ENCODE measurements at regions not wholly inside any gene's neighbourhood (a gene's known extent, or its start where the extent isn't known, plus 50 kb on each side); places are given as distances from the start of the nearest gene placed in this dataset.
"Not testable (repeated sequence)": the region's sequence is repeated elsewhere in the genome, so short reads cannot be mapped to it uniquely, and the experiment has no call there.

GRCh38 chr4:138367942-138368341, 125.8 kb upstream of the SLC7A11 start:
- Histone ChIP-seq H3K27me3 (ENCODE audit: control insufficient read depth, insufficient read depth, low read length) (no peaks in the 10 kb centered on the region), H3K4me3 (ENCODE audit: low read depth, low read length) (no peak overlapping the region)
- DNase-seq (ENCODE audit: low read depth in 4 of 6, low spot score in 6 of 6) = peak in 1 of 6 donors; percentile 66

DNA sequence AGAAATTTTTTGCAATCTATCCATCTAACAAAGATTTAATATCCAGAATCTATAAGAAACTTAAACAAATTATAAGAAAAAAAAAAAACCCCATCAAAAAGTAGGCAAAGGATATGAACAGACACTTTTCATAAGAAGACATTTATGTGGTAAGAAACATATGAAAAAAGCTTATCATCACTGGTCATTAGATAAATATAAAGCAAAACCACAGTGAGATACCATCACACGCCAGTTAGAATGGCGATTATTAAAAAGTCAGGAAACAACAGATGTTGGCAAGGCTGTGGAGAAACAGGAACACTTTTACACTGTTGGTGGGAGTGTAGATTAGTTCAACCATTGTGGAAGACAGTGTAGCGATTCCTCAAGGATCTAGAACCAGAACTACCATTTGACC, 110.3 kb upstream of the SLC7A11 start:
- not testable (repeated sequence) for H3K27ac ChIP-seq (ENCODE audit: low read depth, low read length)
- 86% methylated on average over 1 of the region's 3 CpGs for WGBS (ENCODE audit: insufficient coverage)

More at GRCh38 chr4:138367942-138368341, 125.8 kb upstream of the SLC7A11 start:
- Histone ChIP-seq H3K4me1 (ENCODE audit: control insufficient read depth, insufficient read depth, low read length) (no peaks in the 10 kb centered on the region), H3K27ac (ENCODE audit: low read depth, low read length) (peak overlapping the region; percentile 43), H3K36me3 (ENCODE audit: control insufficient read depth, insufficient read depth, low read length) (no peaks in the 10 kb centered on the region), H3K9me3 (ENCODE audit: control insufficient read depth, insufficient read depth, low read length) (no peaks in the 10 kb centered on the region)

DNA sequence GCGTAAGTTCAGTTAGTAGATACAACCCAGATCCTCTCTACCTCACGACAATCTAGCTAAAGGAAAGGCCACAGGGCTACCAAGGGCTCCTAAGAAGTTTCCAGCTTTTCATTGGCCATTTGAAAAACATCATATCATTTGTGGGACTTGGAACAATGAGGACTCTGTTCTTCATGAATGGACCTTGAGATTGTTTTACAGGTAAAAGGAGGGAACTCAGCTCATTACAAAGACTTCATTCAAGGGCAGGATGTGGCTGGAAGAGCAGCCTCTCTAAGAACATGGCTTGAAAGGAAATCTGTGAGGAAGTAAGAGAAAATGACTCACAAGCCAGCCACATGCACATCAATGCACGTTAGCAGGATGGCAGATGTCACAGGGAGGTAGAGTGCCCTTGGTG, 105.9 kb upstream of the SLC7A11 start:
- Histone ChIP-seq H3K9me3 (ENCODE audit: control insufficient read depth, insufficient read depth, low read length) (no peaks in the 10 kb centered on the region), H3K4me1 (ENCODE audit: control insufficient read depth, insufficient read depth, low read length) (no peaks in the 10 kb centered on the region), H3K36me3 (ENCODE audit: control insufficient read depth, insufficient read depth, low read length) (no peaks in the 10 kb centered on the region), H3K27ac (ENCODE audit: low read depth, low read length) (no peak overlapping the region), H3K27me3 (ENCODE audit: control insufficient read depth, insufficient read depth, low read length) (no peaks in the 10 kb centered on the region), H3K4me3 (ENCODE audit: low read depth, low read length) (no peak overlapping the region)
- no CpG with 5 or more reads among the region's 3 CpGs for WGBS (ENCODE audit: insufficient coverage)
- no peak for DNase-seq (ENCODE audit: low read depth in 4 of 6, low spot score in 6 of 6)

More for the DNA sequence above, 110.3 kb upstream of the SLC7A11 start:
- H3K27me3 ChIP-seq (ENCODE audit: control insufficient read depth, insufficient read depth, low read length); H3K36me3 ChIP-seq (ENCODE audit: control insufficient read depth, insufficient read depth, low read length); H3K4me3 ChIP-seq (ENCODE audit: low read depth, low read length); H3K9me3 ChIP-seq (ENCODE audit: control insufficient read depth, insufficient read depth, low read length); DNase-seq (ENCODE audit: low read depth in 4 of 6, low spot score in 6 of 6); H3K4me1 ChIP-seq (ENCODE audit: control insufficient read depth, insufficient read depth, low read length): not testable (repeated sequence)

DNA sequence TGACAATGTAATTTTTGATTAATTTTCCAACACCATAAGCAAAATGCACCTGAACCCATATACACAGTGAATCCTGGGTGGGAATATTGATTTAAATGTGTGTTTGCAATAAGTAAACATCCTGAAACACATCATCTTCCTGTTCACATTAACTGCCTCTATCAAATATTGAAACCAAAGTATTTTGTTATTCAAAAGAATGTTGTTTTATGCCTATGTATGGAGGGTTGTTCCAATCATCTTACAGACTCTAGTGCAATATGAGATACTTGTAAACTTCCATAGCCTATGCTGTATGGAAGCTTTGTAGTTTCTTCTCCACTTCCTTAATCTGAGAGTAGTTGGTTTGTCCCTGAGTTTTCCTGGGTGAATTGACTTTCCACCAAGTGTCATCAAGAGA, 105.4 kb upstream of the SLC7A11 start:
- no peaks in the 10 kb centered on the region for H3K9me3 ChIP-seq (ENCODE audit: control insufficient read depth, insufficient read depth, low read length)
- H3K27me3 ChIP-seq (ENCODE audit: control insufficient read depth, insufficient read depth, low read length) = no peaks in the 10 kb centered on the region
- no peak for DNase-seq (ENCODE audit: low read depth in 4 of 6, low spot score in 6 of 6)
- H3K36me3 ChIP-seq (ENCODE audit: control insufficient read depth, insufficient read depth, low read length) = no peaks in the 10 kb centered on the region
- no peak overlapping the region for H3K4me3 ChIP-seq (ENCODE audit: low read depth, low read length)
- no peak overlapping the region for H3K27ac ChIP-seq (ENCODE audit: low read depth, low read length)
- no peaks in the 10 kb centered on the region for H3K4me1 ChIP-seq (ENCODE audit: control insufficient read depth, insufficient read depth, low read length)

DNA sequence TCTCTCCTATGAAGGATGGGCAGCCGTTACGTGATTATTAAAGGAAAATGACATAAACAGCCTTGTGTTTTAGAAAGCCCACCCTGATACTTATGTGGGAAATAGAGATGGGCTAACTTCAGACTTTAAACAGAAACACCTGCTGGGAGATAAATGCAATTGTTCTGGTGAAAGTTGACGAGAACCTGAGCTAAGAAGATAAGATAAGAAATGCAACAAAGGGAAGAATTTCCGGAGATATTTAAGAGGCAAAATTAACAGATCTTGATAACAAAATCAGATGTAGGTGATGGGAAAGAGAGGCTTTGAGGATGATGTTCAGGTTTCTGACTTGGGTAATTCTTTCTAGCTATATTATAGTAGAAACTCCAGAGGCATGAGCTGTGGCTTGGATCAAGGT, 102.7 kb upstream of the SLC7A11 start:
- Histone ChIP-seq H3K4me1 (ENCODE audit: control insufficient read depth, insufficient read depth, low read length) (no peaks in the 10 kb centered on the region), H3K27ac (ENCODE audit: low read depth, low read length) (no peak overlapping the region), H3K36me3 (ENCODE audit: control insufficient read depth, insufficient read depth, low read length) (no peaks in the 10 kb centered on the region), H3K9me3 (ENCODE audit: control insufficient read depth, insufficient read depth, low read length) (no peaks in the 10 kb centered on the region), H3K4me3 (ENCODE audit: low read depth, low read length) (no peak overlapping the region), H3K27me3 (ENCODE audit: control insufficient read depth, insufficient read depth, low read length) (no peaks in the 10 kb centered on the region)
- WGBS (ENCODE audit: insufficient coverage) = 89% methylated on average over 1 of the region's 4 CpGs
- no peak for DNase-seq (ENCODE audit: low read depth in 4 of 6, low spot score in 6 of 6)

- no peak overlapping the region for H3K27ac ChIP-seq (ENCODE audit: low read depth, low read length)
- no peaks in the 10 kb centered on the region for H3K4me1 ChIP-seq (ENCODE audit: control insufficient read depth, insufficient read depth, low read length)
- H3K4me3 ChIP-seq (ENCODE audit: low read depth, low read length) = no peak overlapping the region
- no peak for DNase-seq (ENCODE audit: low read depth in 4 of 6, low spot score in 6 of 6)
- H3K27me3 ChIP-seq (ENCODE audit: control insufficient read depth, insufficient read depth, low read length) = no peaks in the 10 kb centered on the region
- no CpG with 5 or more reads among the region's 1 CpG for WGBS (ENCODE audit: insufficient coverage)
- no peaks in the 10 kb centered on the region for H3K9me3 ChIP-seq (ENCODE audit: control insufficient read depth, insufficient read depth, low read length)
- no peaks in the 10 kb centered on the region for H3K36me3 ChIP-seq (ENCODE audit: control insufficient read depth, insufficient read depth, low read length)
Measured at GRCh38 chr4:138344054-138344453, 101.9 kb upstream of the SLC7A11 start.

GRCh38 chr4:138341739-138342415, 99.7 kb upstream of the SLC7A11 start:
- Histone ChIP-seq H3K36me3 (ENCODE audit: control insufficient read depth, insufficient read depth, low read length) (no peaks in the 10 kb centered on the region), H3K27me3 (ENCODE audit: control insufficient read depth, insufficient read depth, low read length) (no peaks in the 10 kb centered on the region), H3K4me1 (ENCODE audit: control insufficient read depth, insufficient read depth, low read length) (no peaks in the 10 kb centered on the region), H3K27ac (ENCODE audit: low read depth, low read length) (no peak overlapping the region), H3K9me3 (ENCODE audit: control insufficient read depth, insufficient read depth, low read length) (no peaks in the 10 kb centered on the region), H3K4me3 (ENCODE audit: low read depth, low read length) (no peak overlapping the region)
- 94% methylated on average over 2 of the region's 3 CpGs for WGBS (ENCODE audit: insufficient coverage)
- no peak for DNase-seq (ENCODE audit: low read depth in 4 of 6, low spot score in 6 of 6)

DNA sequence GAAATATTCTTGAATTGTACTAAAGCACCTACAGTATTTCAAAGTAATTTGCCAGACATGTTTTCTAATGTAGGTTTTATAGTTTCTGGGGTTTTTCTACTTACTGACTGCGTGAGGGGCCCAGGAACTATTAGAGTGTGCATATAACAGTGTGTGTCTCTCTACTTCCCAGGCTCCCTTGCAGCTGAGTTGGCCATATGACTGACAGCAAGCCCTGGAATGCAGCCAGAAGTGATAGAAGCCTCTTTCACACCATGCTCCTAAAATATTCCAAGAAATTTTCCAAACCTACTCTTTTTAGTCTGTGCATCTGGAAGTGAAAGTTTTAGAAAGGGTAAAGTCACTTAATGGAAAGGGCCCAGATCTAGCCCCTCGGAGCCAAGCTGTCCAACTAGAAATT, 96.7 kb upstream of the SLC7A11 start:
- Histone ChIP-seq H3K27ac (ENCODE audit: low read depth, low read length) (no peak overlapping the region), H3K27me3 (ENCODE audit: control insufficient read depth, insufficient read depth, low read length) (no peaks in the 10 kb centered on the region), H3K4me1 (ENCODE audit: control insufficient read depth, insufficient read depth, low read length) (no peaks in the 10 kb centered on the region), H3K4me3 (ENCODE audit: low read depth, low read length) (no peak overlapping the region), H3K36me3 (ENCODE audit: control insufficient read depth, insufficient read depth, low read length) (no peaks in the 10 kb centered on the region), H3K9me3 (ENCODE audit: control insufficient read depth, insufficient read depth, low read length) (no peaks in the 10 kb centered on the region)
- WGBS (ENCODE audit: insufficient coverage) = 90% methylated on average over 2 of the region's 2 CpGs
- DNase-seq (ENCODE audit: low read depth in 4 of 6, low spot score in 6 of 6) = no peak

GRCh38 chr4:138338222-138338621, 96.1 kb upstream of the SLC7A11 start:
- not testable (repeated sequence) for H3K36me3 ChIP-seq (ENCODE audit: control insufficient read depth, insufficient read depth, low read length); H3K27me3 ChIP-seq (ENCODE audit: control insufficient read depth, insufficient read depth, low read length); H3K4me3 ChIP-seq (ENCODE audit: low read depth, low read length); DNase-seq (ENCODE audit: low read depth in 4 of 6, low spot score in 6 of 6); H3K27ac ChIP-seq (ENCODE audit: low read depth, low read length); H3K9me3 ChIP-seq (ENCODE audit: control insufficient read depth, insufficient read depth, low read length); H3K4me1 ChIP-seq (ENCODE audit: control insufficient read depth, insufficient read depth, low read length)
- WGBS (ENCODE audit: insufficient coverage) = 100% methylated on average over 6 of the region's 6 CpGs

DNA sequence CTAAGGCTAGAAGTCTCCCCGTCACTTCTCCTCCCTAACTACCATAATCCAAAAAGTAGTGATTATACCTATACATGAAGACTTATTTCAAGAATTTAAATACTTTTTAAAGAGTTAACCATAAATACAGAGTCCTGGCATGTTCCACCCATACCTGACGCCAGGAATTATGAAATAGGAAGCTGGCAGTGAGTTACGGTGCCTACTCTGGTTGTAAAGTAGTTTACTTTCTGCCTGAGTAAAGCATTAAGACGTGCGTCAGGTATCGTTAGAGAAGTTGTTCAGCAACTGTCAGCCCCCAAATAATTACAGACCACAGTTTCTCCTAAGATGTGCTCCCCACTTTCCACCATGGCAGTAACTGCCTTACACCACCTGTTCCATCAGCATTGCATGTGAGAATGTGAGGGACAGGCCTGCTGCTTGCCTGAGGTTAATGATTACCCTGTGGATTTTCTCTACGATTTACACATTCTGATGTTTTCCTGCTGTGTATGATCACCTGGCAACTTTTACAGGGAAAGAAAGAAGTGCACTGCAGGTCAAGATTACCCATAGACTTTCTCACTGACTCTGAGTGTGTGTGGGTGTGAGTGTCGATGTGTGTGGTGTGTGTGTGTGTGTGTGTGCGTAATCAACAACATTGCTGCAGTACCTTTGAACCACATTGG, 92.3 kb upstream of the SLC7A11 start:
- no peak for DNase-seq (ENCODE audit: low read depth in 4 of 6, low spot score in 6 of 6)
- Histone ChIP-seq H3K9me3 (ENCODE audit: control insufficient read depth, insufficient read depth, low read length) (no peaks in the 10 kb centered on the region), H3K36me3 (ENCODE audit: control insufficient read depth, insufficient read depth, low read length) (no peaks in the 10 kb centered on the region), H3K27me3 (ENCODE audit: control insufficient read depth, insufficient read depth, low read length) (no peaks in the 10 kb centered on the region), H3K4me3 (ENCODE audit: low read depth, low read length) (no peak overlapping the region), H3K27ac (ENCODE audit: low read depth, low read length) (no peak overlapping the region), H3K4me1 (ENCODE audit: control insufficient read depth, insufficient read depth, low read length) (no peaks in the 10 kb centered on the region)
- WGBS (ENCODE audit: insufficient coverage) = 80% methylated on average over 1 of the region's 9 CpGs
